ENCODE measurements at regions not wholly inside any gene's neighbourhood (a gene's known extent, or its start where the extent isn't known, plus 50 kb on each side); places are given as distances from the start of the nearest gene placed in this dataset.

- TF ChIP-seq, protein P1, sequence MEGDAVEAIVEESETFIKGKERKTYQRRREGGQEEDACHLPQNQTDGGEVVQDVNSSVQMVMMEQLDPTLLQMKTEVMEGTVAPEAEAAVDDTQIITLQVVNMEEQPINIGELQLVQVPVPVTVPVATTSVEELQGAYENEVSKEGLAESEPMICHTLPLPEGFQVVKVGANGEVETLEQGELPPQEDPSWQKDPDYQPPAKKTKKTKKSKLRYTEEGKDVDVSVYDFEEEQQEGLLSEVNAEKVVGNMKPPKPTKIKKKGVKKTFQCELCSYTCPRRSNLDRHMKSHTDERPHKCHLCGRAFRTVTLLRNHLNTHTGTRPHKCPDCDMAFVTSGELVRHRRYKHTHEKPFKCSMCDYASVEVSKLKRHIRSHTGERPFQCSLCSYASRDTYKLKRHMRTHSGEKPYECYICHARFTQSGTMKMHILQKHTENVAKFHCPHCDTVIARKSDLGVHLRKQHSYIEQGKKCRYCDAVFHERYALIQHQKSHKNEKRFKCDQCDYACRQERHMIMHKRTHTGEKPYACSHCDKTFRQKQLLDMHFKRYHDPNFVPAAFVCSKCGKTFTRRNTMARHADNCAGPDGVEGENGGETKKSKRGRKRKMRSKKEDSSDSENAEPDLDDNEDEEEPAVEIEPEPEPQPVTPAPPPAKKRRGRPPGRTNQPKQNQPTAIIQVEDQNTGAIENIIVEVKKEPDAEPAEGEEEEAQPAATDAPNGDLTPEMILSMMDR (IDR thresholded peaks at IDR 0.05 in 2 of 3, conservative IDR thresholded peaks at IDR 0.05 in 1 of 3; ENCODE audit: insufficient read depth in 2 of 3, low read depth in 1 of 3, low read length in 3 of 3), result no peak
- no peak for TF ChIP-seq TCFL5 (CRISPR knock-in tag; conservative IDR thresholded peaks at IDR 0.05)
- TF ChIP-seq SMAD1 (IDR thresholded peaks at IDR 0.05; ENCODE audit: low read depth, low read length, partially characterized antibody), result no peak
- TF ChIP-seq, protein P2, sequence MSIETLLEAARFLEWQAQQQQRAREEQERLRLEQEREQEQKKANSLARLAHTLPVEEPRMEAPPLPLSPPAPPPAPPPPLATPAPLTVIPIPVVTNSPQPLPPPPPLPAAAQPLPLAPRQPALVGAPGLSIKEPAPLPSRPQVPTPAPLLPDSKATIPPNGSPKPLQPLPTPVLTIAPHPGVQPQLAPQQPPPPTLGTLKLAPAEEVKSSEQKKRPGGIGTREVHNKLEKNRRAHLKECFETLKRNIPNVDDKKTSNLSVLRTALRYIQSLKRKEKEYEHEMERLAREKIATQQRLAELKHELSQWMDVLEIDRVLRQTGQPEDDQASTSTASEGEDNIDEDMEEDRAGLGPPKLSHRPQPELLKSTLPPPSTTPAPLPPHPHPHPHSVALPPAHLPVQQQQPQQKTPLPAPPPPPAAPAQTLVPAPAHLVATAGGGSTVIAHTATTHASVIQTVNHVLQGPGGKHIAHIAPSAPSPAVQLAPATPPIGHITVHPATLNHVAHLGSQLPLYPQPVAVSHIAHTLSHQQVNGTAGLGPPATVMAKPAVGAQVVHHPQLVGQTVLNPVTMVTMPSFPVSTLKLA (conservative IDR thresholded peaks at IDR 0.05), result no peak
- no peak for TF ChIP-seq BRCA1 (IDR thresholded peaks at IDR 0.05)
- TF ChIP-seq BRCA1 (CRISPR knock-in tag; IDR thresholded peaks at IDR 0.05), result no peak
- TF ChIP-seq ZNF217 (CRISPR knock-in tag; IDR thresholded peaks at IDR 0.05), result no peak
- TF ChIP-seq, protein P3, sequence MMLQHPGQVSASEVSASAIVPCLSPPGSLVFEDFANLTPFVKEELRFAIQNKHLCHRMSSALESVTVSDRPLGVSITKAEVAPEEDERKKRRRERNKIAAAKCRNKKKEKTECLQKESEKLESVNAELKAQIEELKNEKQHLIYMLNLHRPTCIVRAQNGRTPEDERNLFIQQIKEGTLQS (IDR thresholded peaks at IDR 0.05), result no peak
- TF ChIP-seq, protein P3 (CRISPR knock-in tag; conservative IDR thresholded peaks at IDR 0.05), result no peak
- no peak for TF ChIP-seq MXI1 (IDR thresholded peaks at IDR 0.05; ENCODE audit: low read depth, low read length)
- no peak for TF ChIP-seq ZFPM2 (CRISPR knock-in tag; IDR thresholded peaks at IDR 0.05)
- no peak for TF ChIP-seq ZBTB33 (CRISPR knock-in tag; IDR thresholded peaks at IDR 0.05)
- no peak for TF ChIP-seq EP400 (IDR thresholded peaks at IDR 0.05)
- TF ChIP-seq TAF1 (IDR thresholded peaks at IDR 0.05; ENCODE audit: control insufficient read depth, extremely low read depth, insufficient read depth, low read length, severe bottlenecking), result no peak
Measured at GRCh38 chr3:170739410-170739809, 130.6 kb downstream of the RPL22L1 start.

Measured in K562 (cell line).